Nephron (organoid): ENCODE measurements at regions not wholly inside any gene's neighbourhood (a gene's known extent, or its start where the extent isn't known, plus 50 kb on each side); places are given as distances from the start of the nearest gene placed in this dataset.
A peak's percentile ranks its signal among the peaks of the same experiment; 100 is the strongest.
"Not testable (repeated sequence)": the region's sequence is repeated elsewhere in the genome, so short reads cannot be mapped to it uniquely, and the experiment has no call there.

Experiments used
- H3K27ac Mint-ChIP-seq, 3 experiments: 2 replicates each; pipeline ENCODE4 v1.8.0; 2020; ENCODE audit warnings: mixed read lengths in 3 of 3, mild to moderate bottlenecking in 2 of 3, moderate library complexity in 1 of 3
- H3K27me3 Mint-ChIP-seq: 2 replicates; pipeline ENCODE4 v1.8.0; 2021; ENCODE audit warnings: low read depth, mild to moderate bottlenecking, moderate library complexity, mixed read lengths
- H3K36me3 Mint-ChIP-seq: 2 replicates; pipeline ENCODE4 v1.8.0; 2020; ENCODE audit warnings: low read depth, mixed read lengths
- H3K4me1 Mint-ChIP-seq: 2 replicates; pipeline ENCODE4 v1.8.0; 2020; ENCODE audit warnings: mixed read lengths
- H3K4me3 Mint-ChIP-seq, 3 experiments: 2 replicates each; pipeline ENCODE4 v1.8.0; 2020; ENCODE audit warnings: mild to moderate bottlenecking in 3 of 3, mixed read lengths in 3 of 3, moderate library complexity in 2 of 3
- H3K9me3 Mint-ChIP-seq: 2 replicates; pipeline ENCODE4 v1.8.0; 2020; ENCODE audit warnings: mixed read lengths
- TF ChIP-seq, protein P1 (sequence below), 3 experiments: fragments of 200-600 bp; sonication (generic); IDR thresholded peaks; one replicate each; pipeline ENCODE4 v1.5.0; 2021; ENCODE audit warnings: antibody characterized with exemption in 3 of 3; ENCODE audit not compliant: unreplicated experiment in 3 of 3

DNA sequence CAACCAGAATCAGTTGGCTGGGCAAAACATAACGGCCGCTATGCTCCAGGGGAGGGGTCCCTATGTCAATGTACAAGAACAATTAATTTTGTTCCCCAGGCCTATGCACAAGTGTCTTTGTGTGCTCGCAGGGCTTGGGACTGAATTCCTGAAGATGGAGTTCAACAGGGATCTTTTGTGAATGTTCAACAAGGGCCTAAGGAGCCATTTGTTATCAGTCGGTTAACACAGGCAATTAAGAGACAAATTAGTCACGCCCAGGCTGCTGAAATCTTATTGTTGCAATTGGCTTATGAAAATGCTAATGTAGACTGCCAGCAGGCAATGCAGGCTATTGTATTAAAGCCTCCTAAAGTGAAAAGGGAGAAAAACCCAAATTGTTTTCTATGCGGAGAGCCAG lies 117.5 kb downstream of the ZNF429 start:
- Mint-ChIP-seq H3K9me3 (peaks cover 35% of the 10 kb centered on the region), H3K4me1 (no peaks in the 10 kb centered on the region), H3K27ac (no peak overlapping the region), H3K27me3 (no peaks in the 10 kb centered on the region), H3K36me3 (peaks cover 2% of the 10 kb centered on the region), H3K4me3 (no peak overlapping the region)
- TF ChIP-seq, protein P1, sequence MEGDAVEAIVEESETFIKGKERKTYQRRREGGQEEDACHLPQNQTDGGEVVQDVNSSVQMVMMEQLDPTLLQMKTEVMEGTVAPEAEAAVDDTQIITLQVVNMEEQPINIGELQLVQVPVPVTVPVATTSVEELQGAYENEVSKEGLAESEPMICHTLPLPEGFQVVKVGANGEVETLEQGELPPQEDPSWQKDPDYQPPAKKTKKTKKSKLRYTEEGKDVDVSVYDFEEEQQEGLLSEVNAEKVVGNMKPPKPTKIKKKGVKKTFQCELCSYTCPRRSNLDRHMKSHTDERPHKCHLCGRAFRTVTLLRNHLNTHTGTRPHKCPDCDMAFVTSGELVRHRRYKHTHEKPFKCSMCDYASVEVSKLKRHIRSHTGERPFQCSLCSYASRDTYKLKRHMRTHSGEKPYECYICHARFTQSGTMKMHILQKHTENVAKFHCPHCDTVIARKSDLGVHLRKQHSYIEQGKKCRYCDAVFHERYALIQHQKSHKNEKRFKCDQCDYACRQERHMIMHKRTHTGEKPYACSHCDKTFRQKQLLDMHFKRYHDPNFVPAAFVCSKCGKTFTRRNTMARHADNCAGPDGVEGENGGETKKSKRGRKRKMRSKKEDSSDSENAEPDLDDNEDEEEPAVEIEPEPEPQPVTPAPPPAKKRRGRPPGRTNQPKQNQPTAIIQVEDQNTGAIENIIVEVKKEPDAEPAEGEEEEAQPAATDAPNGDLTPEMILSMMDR (IDR thresholded peaks at IDR 0.05; ENCODE audit: unreplicated experiment in 3 of 3), result no peak

DNA sequence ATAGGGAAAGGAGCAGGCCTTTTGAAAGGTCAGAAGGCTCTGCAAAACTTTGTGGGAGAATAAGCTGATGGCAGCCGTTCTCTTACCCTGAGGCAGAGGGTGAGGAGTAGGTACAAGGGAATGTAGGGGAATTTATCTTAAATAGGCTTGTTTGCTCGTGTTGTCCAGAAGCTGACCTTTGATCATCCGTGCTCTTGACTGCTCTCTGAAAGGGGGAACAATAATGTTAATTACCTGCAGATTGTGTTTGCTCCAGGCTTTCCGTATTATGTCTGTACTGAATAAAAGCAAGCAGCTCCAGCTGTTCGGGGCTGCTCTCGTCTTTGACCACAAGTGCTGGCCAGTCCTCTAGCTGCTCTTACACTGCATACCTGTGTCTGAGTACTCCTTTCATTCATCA lies 116.3 kb downstream of the ZNF429 start:
- peaks cover 40% of the 10 kb centered on the region for H3K9me3 Mint-ChIP-seq
- no peaks in the 10 kb centered on the region for H3K4me1 Mint-ChIP-seq
- no peak overlapping the region for H3K27ac Mint-ChIP-seq
- TF ChIP-seq, protein P1 (IDR thresholded peaks at IDR 0.05; ENCODE audit: unreplicated experiment in 3 of 3), result no peak
- peaks cover 5% of the 10 kb centered on the region for H3K36me3 Mint-ChIP-seq
- H3K4me3 Mint-ChIP-seq, result no peak overlapping the region
- no peaks in the 10 kb centered on the region for H3K27me3 Mint-ChIP-seq

DNA sequence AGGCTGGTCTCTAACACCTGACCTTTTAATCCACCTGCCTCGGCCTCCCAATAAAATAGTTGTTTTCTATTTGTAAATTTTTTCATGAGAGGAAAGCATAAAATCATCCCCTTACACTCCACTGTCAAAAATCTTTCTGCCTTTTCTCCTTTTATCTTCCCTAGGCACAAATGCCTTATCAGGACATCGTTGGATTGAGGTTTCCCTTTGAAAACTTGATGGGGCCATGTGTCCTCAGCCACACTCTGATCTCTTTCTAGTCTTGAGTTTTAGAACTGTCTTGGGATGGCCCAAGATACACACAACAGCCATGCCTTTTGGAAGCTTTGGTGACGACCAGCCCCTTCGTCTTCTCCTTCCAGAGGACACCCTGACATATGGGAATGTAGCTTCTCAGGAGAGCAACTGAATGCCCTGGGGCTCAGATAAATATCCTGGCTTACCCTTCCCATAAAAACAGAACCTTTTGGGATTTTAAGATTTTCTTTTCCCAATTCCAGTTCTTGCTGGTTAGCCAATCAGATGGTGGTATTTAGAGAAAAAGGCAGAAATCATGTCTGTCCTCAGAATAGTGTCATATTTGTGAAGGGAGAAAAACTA lies 112.4 kb downstream of the ZNF429 start:
- Mint-ChIP-seq H3K4me3 (no peak overlapping the region), H3K4me1 (no peaks in the 10 kb centered on the region), H3K27ac (no peak overlapping the region), H3K36me3 (peaks cover 5% of the 10 kb centered on the region), H3K27me3 (no peaks in the 10 kb centered on the region), H3K9me3 (peaks cover 32% of the 10 kb centered on the region)
- TF ChIP-seq, protein P1 (IDR thresholded peaks at IDR 0.05; ENCODE audit: unreplicated experiment in 3 of 3), result no peak

DNA sequence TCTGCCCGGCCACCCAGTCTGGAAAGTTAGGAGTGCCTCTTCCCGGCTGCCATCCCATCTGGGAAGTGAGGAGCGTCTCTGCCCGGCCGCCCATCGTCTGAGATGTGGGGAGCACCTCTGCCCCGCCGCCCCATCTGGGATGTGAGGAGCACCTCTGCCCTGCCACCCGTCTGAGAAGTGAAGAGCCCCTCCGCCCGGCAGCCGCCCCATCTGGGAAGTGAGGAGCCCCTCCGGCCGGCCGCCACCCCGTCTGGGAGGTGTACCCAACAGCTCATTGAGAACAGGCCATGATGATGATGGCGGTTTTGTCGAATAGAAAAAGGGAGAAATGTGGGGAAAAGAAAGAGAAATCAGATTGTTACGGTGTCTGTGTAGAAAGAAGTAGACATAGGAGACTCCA lies 109.4 kb downstream of the ZNF429 start:
- H3K4me3 Mint-ChIP-seq, H3K27ac Mint-ChIP-seq, H3K27me3 Mint-ChIP-seq, H3K36me3 Mint-ChIP-seq, H3K4me1 Mint-ChIP-seq: not testable (repeated sequence)
- peaks cover 24% of the 10 kb centered on the region for H3K9me3 Mint-ChIP-seq

DNA sequence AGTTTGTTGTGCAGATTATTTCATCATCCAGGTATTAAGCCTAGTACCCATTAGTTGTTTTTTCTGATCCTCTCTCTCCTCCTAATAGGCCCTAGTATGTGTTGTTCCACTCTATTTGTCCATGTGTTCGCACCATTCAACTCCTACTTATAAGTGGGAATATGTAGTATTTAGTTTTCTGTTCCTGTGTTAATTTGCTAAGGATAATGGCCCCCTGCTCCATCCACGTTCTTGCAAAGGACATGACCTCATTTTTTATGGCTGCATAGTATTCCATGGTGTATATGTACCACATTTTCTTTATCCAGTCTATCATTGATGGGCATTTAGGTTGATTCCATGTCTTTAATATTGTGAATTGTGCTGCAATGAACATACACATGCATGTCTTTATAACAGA lies 107.8 kb downstream of the ZNF429 start:
- H3K4me3 Mint-ChIP-seq, H3K27ac Mint-ChIP-seq, H3K27me3 Mint-ChIP-seq, H3K4me1 Mint-ChIP-seq, H3K36me3 Mint-ChIP-seq: not testable (repeated sequence)
- H3K9me3 Mint-ChIP-seq, result peaks cover 22% of the 10 kb centered on the region

DNA sequence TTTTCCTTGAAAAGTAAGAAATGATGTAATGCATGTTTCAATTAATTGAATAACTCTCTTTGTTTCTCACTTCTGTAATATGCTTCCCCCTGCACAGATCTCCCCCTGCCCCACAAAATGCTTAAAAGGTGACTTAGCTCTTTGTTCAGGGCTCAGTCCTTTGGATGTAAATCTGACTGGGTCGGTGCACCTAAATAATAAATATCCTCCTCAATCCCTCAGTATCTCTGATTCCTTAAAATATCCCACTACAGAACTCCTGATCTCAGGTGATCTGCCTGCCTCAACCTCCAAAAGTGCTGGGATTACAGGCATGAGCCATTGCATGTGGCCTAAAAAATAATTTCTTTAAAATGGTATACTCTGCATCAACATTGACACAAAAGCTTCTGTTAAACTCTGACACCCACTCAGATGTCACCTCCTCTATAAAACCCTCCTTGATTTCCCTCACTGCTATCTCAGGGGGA lies 107.0 kb downstream of the ZNF429 start:
- Mint-ChIP-seq H3K9me3 (peaks cover 16% of the 10 kb centered on the region), H3K27me3 (no peaks in the 10 kb centered on the region), H3K4me3 (no peak overlapping the region), H3K4me1 (peaks cover 5% of the 10 kb centered on the region), H3K36me3 (no peaks in the 10 kb centered on the region), H3K27ac (peak overlapping the region; percentile 78 to 93 (median 87))
- TF ChIP-seq, protein P1 (IDR thresholded peaks at IDR 0.05; ENCODE audit: unreplicated experiment in 3 of 3), result no peak

DNA sequence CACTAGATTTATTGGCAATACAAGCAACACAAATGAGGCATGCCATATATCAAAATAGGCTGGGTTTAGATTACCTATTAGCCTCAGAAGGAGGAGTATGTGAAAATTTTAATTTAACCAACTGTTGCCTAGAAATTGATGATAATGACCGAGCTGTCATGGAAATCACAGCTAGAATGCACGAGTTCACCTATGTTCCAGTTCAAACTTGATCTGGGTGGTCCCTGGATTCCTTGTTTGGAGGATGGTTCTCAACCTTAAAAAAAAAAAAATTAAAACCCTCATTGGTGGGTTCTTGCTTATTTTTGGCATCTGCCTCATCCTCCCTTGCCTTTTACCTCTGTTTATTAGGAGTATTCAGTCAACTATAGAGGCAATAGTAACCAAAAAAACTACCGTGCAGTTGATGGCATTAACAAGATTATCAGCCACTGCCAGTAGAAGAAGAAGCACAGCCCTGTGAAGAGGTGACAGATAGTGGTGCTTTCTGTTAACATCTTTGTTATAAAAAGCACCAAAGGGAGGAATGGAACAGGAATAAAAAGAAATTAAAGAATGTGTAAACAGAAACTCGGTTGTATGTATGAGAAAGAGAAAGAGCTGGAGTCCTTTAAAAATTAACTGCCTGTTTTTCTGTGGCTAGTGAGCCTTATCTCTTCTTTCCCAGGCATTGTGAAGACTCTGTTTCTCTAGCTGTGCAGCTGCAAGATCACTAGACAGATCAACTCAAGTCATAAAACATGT lies 106.4 kb downstream of the ZNF429 start:
- Mint-ChIP-seq H3K36me3 (no peaks in the 10 kb centered on the region), H3K27ac (peak overlapping the region; percentile 78 to 93 (median 87)), H3K27me3 (no peaks in the 10 kb centered on the region), H3K4me1 (peaks cover 5% of the 10 kb centered on the region), H3K9me3 (peaks cover 12% of the 10 kb centered on the region), H3K4me3 (no peak overlapping the region)
- TF ChIP-seq, protein P1 (IDR thresholded peaks at IDR 0.05; ENCODE audit: unreplicated experiment in 3 of 3), result no peak
